Rectal smooth muscle tissue (tissue), 1 donor: ENCODE measurements at regions not wholly inside any gene's neighbourhood (a gene's known extent, or its start where the extent isn't known, plus 50 kb on each side); places are given as distances from the start of the nearest gene placed in this dataset.
A peak's percentile ranks its signal among the peaks of the same experiment; 100 is the strongest.
"Not testable (repeated sequence)": the region's sequence is repeated elsewhere in the genome, so short reads cannot be mapped to it uniquely, and the experiment has no call there.

ENCODE experiments used
- H3K27ac ChIP-seq: one replicate; pipeline ENCODE4 v1.7.0; 2013; ENCODE audit warnings: low read depth, low read length, inconsistent platforms
- H3K27me3 ChIP-seq: one replicate; pipeline ENCODE4 v1.7.0; 2013; ENCODE audit warnings: low read length; ENCODE audit not compliant: control insufficient read depth, insufficient read depth
- H3K36me3 ChIP-seq: one replicate; pipeline ENCODE4 v1.7.0; 2013; ENCODE audit warnings: low read length; ENCODE audit not compliant: control insufficient read depth, insufficient read depth
- H3K4me1 ChIP-seq: one replicate; pipeline ENCODE4 v1.7.0; 2013; ENCODE audit warnings: low read length; ENCODE audit not compliant: control insufficient read depth, insufficient read depth
- H3K4me3 ChIP-seq: one replicate; pipeline ENCODE4 v1.7.0; 2013; ENCODE audit warnings: low read length
- H3K9ac ChIP-seq: one replicate; pipeline ENCODE4 v1.7.0; 2013; ENCODE audit warnings: low read length

DNA sequence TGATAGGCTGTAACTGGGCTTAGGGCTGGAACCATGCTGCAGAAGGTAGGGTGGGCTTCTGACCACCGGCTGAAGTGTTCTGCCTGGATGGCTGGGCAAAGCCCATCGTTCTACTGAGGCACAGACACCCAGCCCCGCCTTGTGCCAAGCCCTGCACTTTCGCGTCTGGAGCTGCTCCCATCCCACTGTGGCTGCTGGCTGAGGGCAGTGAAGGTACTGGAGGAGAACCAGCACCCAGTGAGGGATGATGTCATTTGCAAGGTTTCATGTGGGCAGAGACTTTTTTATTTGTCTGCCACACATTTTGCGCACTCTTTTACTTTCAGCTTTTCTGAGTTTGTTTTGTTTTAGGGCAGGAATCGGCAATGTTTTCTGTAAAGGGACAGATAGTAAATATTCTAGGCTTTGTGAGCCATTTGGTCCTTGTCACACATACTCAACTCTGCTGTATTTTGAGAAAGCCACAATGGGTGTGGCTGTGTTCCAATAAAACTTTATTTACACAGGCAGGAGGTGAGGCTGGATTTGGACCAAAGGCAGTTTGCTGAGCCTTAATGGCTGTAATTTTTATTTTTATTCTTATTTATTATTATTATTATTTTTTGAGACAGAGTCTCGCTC lies 85.6 kb downstream of the ASB1 start:
- Histone ChIP-seq H3K36me3 (no peaks in the 10 kb centered on the region), H3K27ac (no peak overlapping the region), H3K27me3 (peaks cover 3% of the 10 kb centered on the region), H3K4me3 (no peak overlapping the region), H3K9ac (no peak overlapping the region), H3K4me1 (no peaks in the 10 kb centered on the region)

GRCh38 chr2:238513346-238513745 lies 86.6 kb downstream of the ASB1 start:
- Histone ChIP-seq H3K27ac (no peak overlapping the region), H3K4me1 (no peaks in the 10 kb centered on the region), H3K27me3 (no peaks in the 10 kb centered on the region), H3K36me3 (no peaks in the 10 kb centered on the region), H3K9ac (no peak overlapping the region), H3K4me3 (no peak overlapping the region)

GRCh38 chr2:238514024-238514423 lies 87.3 kb downstream of the ASB1 start:
- not testable (repeated sequence) for H3K4me3 ChIP-seq, H3K4me1 ChIP-seq, H3K27me3 ChIP-seq, H3K9ac ChIP-seq, H3K27ac ChIP-seq, H3K36me3 ChIP-seq

- no peaks in the 10 kb centered on the region for H3K36me3 ChIP-seq
- H3K27ac ChIP-seq, result no peak overlapping the region
- H3K9ac ChIP-seq, result no peak overlapping the region
- no peaks in the 10 kb centered on the region for H3K27me3 ChIP-seq
- no peaks in the 10 kb centered on the region for H3K4me1 ChIP-seq
- no peak overlapping the region for H3K4me3 ChIP-seq
Measured at GRCh38 chr2:238515377-238515776, 88.7 kb downstream of the ASB1 start.

DNA sequence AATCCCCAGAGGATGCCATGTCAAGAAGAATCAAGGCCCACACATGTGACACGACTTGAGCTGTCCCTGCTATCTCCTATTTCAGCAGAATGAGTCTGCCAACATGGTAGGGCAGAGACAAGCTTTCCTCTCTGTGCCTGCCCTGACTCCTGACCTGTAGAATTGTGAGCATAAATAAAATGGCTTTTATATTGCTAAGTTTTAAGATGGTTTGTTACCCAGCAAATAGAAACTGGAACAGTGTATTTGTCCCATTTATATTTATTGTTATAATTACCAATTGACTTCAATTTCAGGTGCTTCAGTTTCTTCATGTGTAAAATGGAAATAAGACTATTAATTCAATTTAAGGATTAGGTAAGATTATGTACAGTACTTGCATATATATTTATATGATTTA lies 90.5 kb downstream of the ASB1 start:
- no peak overlapping the region for H3K9ac ChIP-seq
- H3K36me3 ChIP-seq, result no peaks in the 10 kb centered on the region
- no peak overlapping the region for H3K27ac ChIP-seq
- no peaks in the 10 kb centered on the region for H3K4me1 ChIP-seq
- H3K27me3 ChIP-seq, result no peaks in the 10 kb centered on the region
- no peak overlapping the region for H3K4me3 ChIP-seq

DNA sequence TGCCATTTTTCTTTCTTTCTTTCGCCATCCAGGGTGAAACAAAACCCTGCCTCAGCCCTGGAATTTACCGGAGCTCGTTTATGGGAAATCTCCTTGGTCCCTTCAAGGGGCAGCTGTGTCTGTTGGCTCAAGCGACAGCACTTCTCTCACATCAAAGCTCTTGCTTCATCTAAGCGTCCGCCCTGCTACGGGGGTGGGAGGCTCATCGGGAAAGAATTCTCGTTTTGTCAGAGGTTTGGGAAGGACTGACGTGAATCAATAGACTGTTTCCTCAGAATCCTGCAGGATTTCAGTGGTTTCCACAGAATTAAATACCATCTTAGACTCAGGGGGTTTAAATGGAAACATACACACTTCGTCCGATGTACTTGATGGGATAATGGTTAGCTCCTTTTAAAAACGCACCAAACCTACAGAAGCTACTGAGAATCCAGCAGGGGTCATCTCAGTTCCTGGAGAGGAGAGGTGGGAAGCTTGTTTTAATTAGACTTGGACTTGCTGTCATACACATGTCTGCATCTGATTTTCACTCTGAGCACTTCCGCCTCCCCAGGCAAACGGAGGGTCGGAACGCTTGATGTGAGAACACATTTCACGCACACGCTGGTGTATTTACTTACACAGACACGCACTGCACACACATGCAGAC lies 91.6 kb downstream of the ASB1 start:
- Histone ChIP-seq H3K27ac (no peak overlapping the region), H3K4me1 (peaks cover 5% of the 10 kb centered on the region), H3K27me3 (no peaks in the 10 kb centered on the region), H3K4me3 (no peak overlapping the region), H3K36me3 (no peaks in the 10 kb centered on the region), H3K9ac (no peak overlapping the region)

DNA sequence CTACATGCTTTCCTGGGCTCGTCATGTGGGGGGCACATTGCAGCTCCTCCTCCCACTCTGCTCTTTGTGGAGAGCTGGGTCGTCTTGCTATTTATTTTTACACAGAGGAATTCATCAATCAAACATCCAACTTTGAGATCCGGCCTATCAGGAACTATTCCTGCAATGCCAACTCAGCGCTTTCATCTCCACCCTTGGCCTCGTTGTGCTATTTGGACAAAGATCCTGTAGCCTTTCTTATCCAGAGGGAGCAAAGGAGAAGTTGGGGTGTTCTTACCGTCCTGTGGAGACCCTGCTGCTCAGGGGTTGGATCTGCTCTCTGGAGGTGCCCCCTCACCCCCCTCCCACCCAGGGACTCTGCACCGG lies 92.1 kb downstream of the ASB1 start:
- Histone ChIP-seq H3K9ac (no peak overlapping the region), H3K36me3 (no peaks in the 10 kb centered on the region), H3K4me1 (peaks cover 9% of the 10 kb centered on the region), H3K27ac (no peak overlapping the region), H3K4me3 (no peak overlapping the region), H3K27me3 (no peaks in the 10 kb centered on the region)

DNA sequence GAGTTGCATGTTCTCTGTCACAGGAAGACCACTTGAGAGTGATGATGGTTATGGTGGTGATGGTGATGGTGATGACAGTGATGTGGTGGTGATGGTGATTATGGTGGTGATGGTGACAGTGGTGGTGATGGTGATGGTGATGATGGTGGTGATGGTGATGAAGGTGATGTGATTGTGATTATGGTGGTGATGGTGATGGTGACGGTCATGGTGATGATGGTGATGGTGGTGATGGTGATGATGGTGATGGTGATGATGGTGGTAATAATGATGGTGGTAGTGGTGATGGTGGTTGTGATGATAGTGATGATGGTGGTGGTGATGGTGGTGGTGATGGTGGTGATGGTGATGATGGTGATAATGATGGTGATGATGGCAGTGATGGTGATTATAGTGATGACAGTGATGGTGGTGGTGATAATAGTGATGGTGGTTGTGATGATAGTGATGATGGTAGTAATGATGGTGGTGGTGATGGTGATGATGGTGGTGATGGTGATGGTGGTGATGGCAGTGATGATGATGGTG lies 93.7 kb downstream of the ASB1 start:
- no peak overlapping the region for H3K27ac ChIP-seq
- H3K4me1 ChIP-seq, result peaks cover 10% of the 10 kb centered on the region
- H3K36me3 ChIP-seq, result no peaks in the 10 kb centered on the region
- no peak overlapping the region for H3K4me3 ChIP-seq
- H3K9ac ChIP-seq, result no peak overlapping the region
- H3K27me3 ChIP-seq, result no peaks in the 10 kb centered on the region

GRCh38 chr2:238521002-238521401 lies 94.3 kb downstream of the ASB1 start:
- Histone ChIP-seq H3K27me3 (no peaks in the 10 kb centered on the region), H3K9ac (no peak overlapping the region), H3K4me3 (no peak overlapping the region), H3K27ac (no peak overlapping the region), H3K4me1 (peaks cover 10% of the 10 kb centered on the region), H3K36me3 (no peaks in the 10 kb centered on the region)

DNA sequence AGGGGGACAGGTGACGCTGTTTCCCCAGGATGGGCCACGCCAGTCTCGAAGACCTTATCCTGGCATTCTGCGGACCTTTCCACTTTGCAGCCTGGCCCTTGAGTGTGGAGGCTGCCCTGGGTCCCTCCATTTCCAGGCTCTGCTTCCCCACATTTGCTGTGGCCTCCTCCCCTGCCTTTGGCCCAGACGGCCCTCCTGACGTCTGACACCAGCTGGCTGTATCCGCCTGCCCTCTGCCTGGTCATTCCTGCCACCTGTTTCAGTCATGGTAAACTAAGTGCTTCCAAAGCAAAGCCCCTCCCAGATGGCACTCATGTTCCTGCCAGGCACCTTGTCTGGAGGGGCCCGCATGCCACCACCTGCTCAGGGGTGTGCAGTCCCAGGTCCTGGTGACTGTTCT lies 95.1 kb downstream of the ASB1 start:
- Histone ChIP-seq H3K4me1 (peaks cover 10% of the 10 kb centered on the region), H3K27ac (no peak overlapping the region), H3K27me3 (no peaks in the 10 kb centered on the region), H3K36me3 (no peaks in the 10 kb centered on the region), H3K9ac (no peak overlapping the region), H3K4me3 (no peak overlapping the region)

DNA sequence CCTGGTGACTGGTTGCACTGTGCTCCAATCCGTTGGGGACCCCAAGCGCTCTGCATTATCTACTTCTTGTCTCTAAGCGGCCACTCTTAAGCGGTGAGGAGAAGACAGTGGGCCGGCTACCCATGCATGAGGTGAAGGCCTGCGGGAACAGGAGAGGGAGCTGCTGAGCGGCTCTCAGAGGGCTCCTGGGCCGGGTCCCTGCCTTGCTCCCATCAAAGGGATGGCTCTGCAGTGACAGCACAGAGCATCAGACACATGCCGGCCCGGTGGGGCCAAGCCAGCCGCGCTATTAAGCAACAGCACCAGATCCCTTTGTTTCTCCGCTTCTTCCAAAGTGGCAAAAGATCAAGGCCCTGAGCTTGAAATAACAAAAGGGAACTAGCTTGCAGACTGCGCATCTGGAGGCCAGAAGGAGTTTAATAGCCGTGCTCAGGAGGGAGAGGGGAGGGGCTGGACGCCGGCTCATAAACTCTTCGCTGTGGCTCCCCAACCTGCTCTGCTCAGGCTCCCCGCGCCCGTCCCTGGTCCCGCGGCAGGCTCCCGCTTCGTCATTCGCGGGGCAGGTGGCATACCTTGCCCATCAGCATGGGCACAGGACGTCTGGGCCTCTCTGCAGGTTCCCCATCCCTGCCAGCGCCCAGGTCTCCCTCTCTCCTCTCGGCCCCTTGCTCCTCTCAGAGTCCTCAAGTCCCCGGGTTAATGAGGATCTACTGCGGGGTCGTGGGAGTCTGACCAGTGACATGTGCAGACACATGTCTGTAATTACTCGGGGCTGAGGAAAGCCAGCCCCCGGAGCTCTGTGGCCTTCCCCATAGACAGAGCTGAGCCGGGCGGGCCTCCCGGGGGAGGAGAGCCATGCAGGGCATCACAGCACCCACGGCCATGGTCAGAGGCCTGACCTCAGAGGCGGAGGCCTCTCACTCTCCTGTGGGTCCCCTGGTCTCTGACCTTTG lies 96.7 kb downstream of the ASB1 start:
- peak overlapping the region; percentile 38 for H3K27ac ChIP-seq
- H3K36me3 ChIP-seq, result no peaks in the 10 kb centered on the region
- H3K9ac ChIP-seq, result no peak overlapping the region
- no peaks in the 10 kb centered on the region for H3K27me3 ChIP-seq
- no peak overlapping the region for H3K4me3 ChIP-seq
- peaks cover 10% of the 10 kb centered on the region for H3K4me1 ChIP-seq

GRCh38 chr2:238524426-238524983 lies 97.8 kb downstream of the ASB1 start:
- no peaks in the 10 kb centered on the region for H3K36me3 ChIP-seq
- H3K9ac ChIP-seq, result no peak overlapping the region
- H3K27me3 ChIP-seq, result no peaks in the 10 kb centered on the region
- H3K27ac ChIP-seq, result no peak overlapping the region
- no peak overlapping the region for H3K4me3 ChIP-seq
- H3K4me1 ChIP-seq, result peaks cover 10% of the 10 kb centered on the region
